LNCaP clone FGC (cell line): ENCODE measurements at regions not wholly inside any gene's neighbourhood (a gene's known extent, or its start where the extent isn't known, plus 50 kb on each side); places are given as distances from the start of the nearest gene placed in this dataset.

Experiments
- DNase-seq: peaks from one replicate; pipeline ENCODE4 v3.0.0-alpha.2; 2011; ENCODE audit warnings: low read depth
- H3K4me3 ChIP-seq: 2 replicates; pipeline ENCODE4 v1.5.1; 2011; ENCODE audit warnings: mild to moderate bottlenecking, low read depth, low read length, control low read depth
- CTCF ChIP-seq: IDR thresholded peaks from 2 replicates; pipeline ENCODE4 v1.5.1; 2012; ENCODE audit warnings: mild to moderate bottlenecking; ENCODE audit not compliant: control insufficient read depth, insufficient read depth; ENCODE audit errors: extremely low read depth

- no peak overlapping the region for H3K4me3 ChIP-seq
- no peak for DNase-seq
- no peak for TF ChIP-seq CTCF
These were observed 926.6 kb upstream of the TMEM132C start for GRCh38 chr12:127340381-127340780.

- TF ChIP-seq CTCF: no peak
- DNase-seq: no peak
- H3K4me3 ChIP-seq: no peak overlapping the region
These were observed 924.1 kb upstream of the TMEM132C start for GRCh38 chr12:127342861-127343260.

DNA sequence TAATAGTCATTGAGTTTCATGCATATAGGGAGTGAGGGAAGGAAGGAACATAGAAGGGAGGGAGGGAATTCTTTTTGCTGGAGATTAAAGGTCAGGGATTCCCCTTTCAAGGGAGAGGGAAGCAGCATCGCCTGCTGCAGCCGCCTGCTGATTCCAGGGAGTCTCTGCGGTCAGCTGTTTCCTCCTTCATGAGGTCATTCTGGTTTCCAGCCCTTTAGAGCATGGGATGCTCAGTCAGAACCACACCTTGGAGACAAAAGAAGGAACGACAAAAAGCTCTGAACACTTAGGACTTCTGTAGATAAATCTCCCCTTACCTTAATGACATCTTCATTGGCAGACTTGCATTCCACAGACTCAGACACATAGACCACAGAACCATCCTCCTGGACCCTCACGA, 923.0 kb upstream of the TMEM132C start:
- TF ChIP-seq CTCF: no peak
- no peak for DNase-seq

DNA sequence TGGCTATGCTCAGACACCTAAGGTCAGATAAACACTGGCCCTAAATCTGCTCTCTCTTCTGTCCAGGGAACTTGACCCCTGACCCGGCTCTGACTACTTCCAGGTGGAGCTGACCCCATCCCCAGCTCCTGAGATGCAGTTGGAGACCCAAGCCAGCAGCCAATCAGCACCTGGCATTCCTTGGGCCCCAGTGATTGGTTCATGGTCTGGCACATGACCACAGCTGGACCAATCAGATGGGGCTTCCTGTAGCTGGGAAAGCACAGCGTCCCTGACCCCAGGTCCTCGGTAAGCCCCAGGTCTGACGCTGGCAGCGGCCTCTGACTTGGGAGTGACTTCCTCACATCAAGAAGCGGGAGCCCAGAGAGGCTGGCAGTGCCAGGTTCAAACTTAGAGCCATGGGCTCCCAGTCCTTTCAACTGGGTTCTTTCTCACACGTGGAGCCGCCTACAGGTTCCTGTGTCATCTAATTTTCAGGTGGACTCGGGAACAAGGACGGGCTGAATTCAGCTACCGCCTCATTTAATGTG, 915.4 kb upstream of the TMEM132C start:
- DNase-seq: no peak
- no peak for TF ChIP-seq CTCF

More for the DNA sequence above, 923.0 kb upstream of the TMEM132C start:
- no peak overlapping the region for H3K4me3 ChIP-seq

DNA sequence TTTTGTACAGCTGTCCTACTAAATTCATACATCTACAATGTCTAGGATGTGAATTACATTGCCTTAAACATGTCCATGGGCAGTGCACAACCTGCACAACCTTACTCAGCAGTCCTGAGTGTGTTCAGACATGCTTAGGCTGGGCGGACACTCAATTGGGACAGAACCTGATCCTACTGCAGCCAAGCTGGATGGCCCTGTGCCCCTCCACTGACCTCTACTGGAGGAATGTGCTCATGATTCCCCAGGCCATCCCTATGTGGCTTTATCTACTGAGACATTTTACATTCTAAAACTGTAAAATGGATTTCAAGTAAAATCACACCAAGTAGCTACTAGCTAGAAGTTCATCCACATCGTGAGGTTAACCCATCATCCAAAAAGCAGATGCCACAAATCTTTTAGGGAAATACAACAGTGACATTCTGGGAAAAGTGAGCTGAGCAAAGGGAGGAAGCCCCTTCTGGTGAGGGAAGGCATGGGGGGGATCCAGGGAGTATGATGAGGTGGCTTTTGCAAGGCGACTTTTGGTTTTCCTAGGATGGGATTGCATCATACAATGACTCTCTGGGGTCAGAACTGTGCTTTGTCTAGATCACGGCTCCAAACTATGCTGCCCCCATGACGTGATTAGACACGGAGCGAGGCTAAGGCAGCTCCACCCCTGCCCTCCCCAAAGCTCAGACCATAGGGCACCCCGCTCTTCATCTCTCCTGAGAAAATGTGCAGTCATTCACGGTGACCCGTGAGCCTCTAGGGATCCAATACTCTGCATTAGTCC, 911.7 kb upstream of the TMEM132C start:
- TF ChIP-seq CTCF: peak; percentile 88

More for the DNA sequence above, 915.4 kb upstream of the TMEM132C start:
- no peak overlapping the region for H3K4me3 ChIP-seq

DNA sequence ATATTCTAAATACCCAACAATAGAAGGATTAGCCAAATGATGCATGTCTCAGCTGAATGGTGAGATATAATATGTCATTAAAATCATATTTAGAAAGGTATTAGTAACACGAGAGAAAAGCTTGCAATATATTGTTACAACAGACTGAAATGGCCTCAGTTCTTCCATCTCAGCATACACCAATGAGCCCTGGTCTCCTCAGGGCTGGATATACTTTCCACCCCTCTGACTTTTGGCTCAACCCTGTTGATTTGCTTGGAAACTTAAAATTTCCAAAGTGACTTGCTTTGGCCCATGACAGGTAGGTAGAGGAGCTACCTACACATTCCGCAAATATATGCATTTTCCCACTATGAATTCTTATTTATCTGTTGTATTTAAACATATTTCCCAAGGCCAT, 908.1 kb upstream of the TMEM132C start:
- no peak overlapping the region for H3K4me3 ChIP-seq
- TF ChIP-seq CTCF: no peak
- DNase-seq: no peak

More for the DNA sequence above, 911.7 kb upstream of the TMEM132C start:
- DNase-seq: peak; percentile 28
- no peak overlapping the region for H3K4me3 ChIP-seq
